SKM-1 (cell line): ENCODE measurements at regions not wholly inside any gene's neighbourhood (a gene's known extent, or its start where the extent isn't known, plus 50 kb on each side); places are given as distances from the start of the nearest gene placed in this dataset.
A peak's percentile ranks its signal among the peaks of the same experiment; 100 is the strongest.

Source experiments
- DNase-seq: peaks from one replicate; lab custom pipeline; 2025; ENCODE audit not compliant: unreplicated experiment; lab: John Stamatoyannopoulos, UW

GRCh38 chr2:94939349-94939748, 68.1 kb downstream of the TEKT4 start:
- DNase-seq, result no peak

GRCh38 chr2:94947097-94948016, 76.1 kb downstream of the TEKT4 start:
- no peak for DNase-seq

GRCh38 chr2:94955702-94956101, 69.8 kb upstream of the MAL start:
- DNase-seq, result no peak

GRCh38 chr2:94956797-94957391, 68.6 kb upstream of the MAL start:
- DNase-seq, result peak; percentile 40

- DNase-seq, result no peak
These were observed 67.3 kb upstream of the MAL start for GRCh38 chr2:94958245-94958644.

GRCh38 chr2:94960266-94960665, 65.2 kb upstream of the MAL start:
- no peak for DNase-seq

- no peak for DNase-seq
These were observed 64.8 kb upstream of the MAL start for GRCh38 chr2:94960751-94961150.

GRCh38 chr2:94964193-94964592, 61.3 kb upstream of the MAL start:
- no peak for DNase-seq

- no peak for DNase-seq
These were observed 58.8 kb upstream of the MAL start for GRCh38 chr2:94966689-94967088.

GRCh38 chr2:94970353-94970752, 55.2 kb upstream of the MAL start:
- DNase-seq, result no peak
